ENCODE measurements at regions not wholly inside any gene's neighbourhood (a gene's known extent, or its start where the extent isn't known, plus 50 kb on each side); places are given as distances from the start of the nearest gene placed in this dataset.

- TF ChIP-seq CTCF (conservative IDR thresholded peaks at IDR 0.05; ENCODE audit: low read depth in 2 of 2) (no peak), ZNF331 (CRISPR knock-in tag; IDR thresholded peaks at IDR 0.05; ENCODE audit: low read depth) (no peak), STAT1 (IDR thresholded peaks at IDR 0.05; ENCODE audit: unreplicated experiment) (no peak), EZH2phosphoT487 (IDR thresholded peaks at IDR 0.05; ENCODE audit: unreplicated experiment) (no peak)
Measured at GRCh38 chr9:96163712-96164111, 138.3 kb downstream of the HSD17B3 start (continued).

- H3K9me3 Mint-ChIP-seq: no peaks in the 10 kb centered on the region
- H3K4me1 Mint-ChIP-seq: no peaks in the 10 kb centered on the region; the same call in 2 of the 3 replicates
- no peak overlapping the region for H3K4me3 Mint-ChIP-seq
- no peaks in the 10 kb centered on the region for H3K4me1 ChIP-seq (ENCODE audit: insufficient read depth)
- H4K20me1 ChIP-seq (replicated peaks; ENCODE audit: insufficient read depth): no peaks in the 10 kb centered on the region
- H3K36me3 ChIP-seq (ENCODE audit: insufficient read depth): no peaks in the 10 kb centered on the region
- no peak overlapping the region for H3K27ac ChIP-seq (ENCODE audit: low read depth)
- ATAC-seq (no peak), DNase-seq (ENCODE audit: low spot score) (no peak)
- H3F3A ChIP-seq (replicated peaks; ENCODE audit: low read depth): no peaks in the 10 kb centered on the region
- no peaks in the 10 kb centered on the region for H3K79me2 ChIP-seq (replicated peaks; ENCODE audit: insufficient read depth)
- H3K4me3 ChIP-seq: no peak overlapping the region
- no peaks in the 10 kb centered on the region for H3K36me3 Mint-ChIP-seq (ENCODE audit: low read depth)
- H3K4me2 ChIP-seq: no peak overlapping the region
- TF ChIP-seq POLR2AphosphoS5 (IDR thresholded peaks at IDR 0.05; ENCODE audit: low read depth) (no peak), ZNF462 (CRISPR knock-in tag; IDR thresholded peaks at IDR 0.05) (no peak), REST (IDR thresholded peaks at IDR 0.05; ENCODE audit: unreplicated experiment) (no peak), EZH2phosphoT487 (IDR thresholded peaks at IDR 0.05; ENCODE audit: unreplicated experiment) (no peak), CTCF (conservative IDR thresholded peaks at IDR 0.05; ENCODE audit: low read depth in 2 of 2) (no peak)
- H3K9me2 ChIP-seq (ENCODE audit: insufficient read depth): peaks cover 9% of the 10 kb centered on the region; the same call in 1 of the 2 replicates
- H2AFZ ChIP-seq: no peak overlapping the region
- H3K27me3 Mint-ChIP-seq (ENCODE audit: insufficient read depth, low read depth, poor library complexity): peaks cover 1% of the 10 kb centered on the region
- H3K27ac Mint-ChIP-seq: no peak overlapping the region
- no peaks in the 10 kb centered on the region for H3K27me3 ChIP-seq (ENCODE audit: insufficient read depth)
Measured at GRCh38 chr9:96163161-96163560, 138.8 kb downstream of the HSD17B3 start.
